ENCODE measurements at regions not wholly inside any gene's neighbourhood (a gene's known extent, or its start where the extent isn't known, plus 50 kb on each side); places are given as distances from the start of the nearest gene placed in this dataset.

DNA sequence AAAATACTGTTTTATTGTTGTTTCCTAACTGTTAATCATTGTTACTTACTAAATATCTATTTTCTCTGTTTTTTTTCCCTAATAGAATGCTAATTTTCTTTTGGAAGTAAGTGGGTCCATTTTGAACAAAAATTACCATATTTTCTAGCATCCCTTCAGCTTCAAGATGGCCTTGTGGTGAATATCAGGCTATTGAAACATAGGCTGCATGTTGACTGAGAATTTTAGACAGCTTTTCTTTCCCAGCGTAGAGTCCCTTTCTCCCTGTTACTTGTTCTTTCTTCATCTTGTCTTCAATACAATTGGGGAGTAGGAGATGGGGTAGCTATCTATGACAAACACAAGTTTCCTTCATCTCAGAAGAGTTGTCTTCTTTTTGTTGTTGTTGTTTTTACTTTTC is 397.0 kb downstream of the DOK5 start:
- Histone ChIP-seq H3K27ac (replicated peaks in 1 of 4) (no peak overlapping the region), H3K27me3 (no peaks in the 10 kb centered on the region), H3K36me3 (no peaks in the 10 kb centered on the region), H3K4me3 (no peak overlapping the region), H3K4me1 (no peaks in the 10 kb centered on the region), H3K9me3 (no peaks in the 10 kb centered on the region)
- DNase-seq (ENCODE audit: extremely low spot score): no peak
- WGBS: 91% methylated on average over 1 of the region's 1 CpG
- no peak for TF ChIP-seq POLR2AphosphoS5 (IDR thresholded peaks at IDR 0.05)
- no peak for TF ChIP-seq EP300 (IDR thresholded peaks at IDR 0.05)
- TF ChIP-seq POLR2A (IDR thresholded peaks at IDR 0.05; ENCODE audit: low read depth): no peak
- TF ChIP-seq, protein P1, sequence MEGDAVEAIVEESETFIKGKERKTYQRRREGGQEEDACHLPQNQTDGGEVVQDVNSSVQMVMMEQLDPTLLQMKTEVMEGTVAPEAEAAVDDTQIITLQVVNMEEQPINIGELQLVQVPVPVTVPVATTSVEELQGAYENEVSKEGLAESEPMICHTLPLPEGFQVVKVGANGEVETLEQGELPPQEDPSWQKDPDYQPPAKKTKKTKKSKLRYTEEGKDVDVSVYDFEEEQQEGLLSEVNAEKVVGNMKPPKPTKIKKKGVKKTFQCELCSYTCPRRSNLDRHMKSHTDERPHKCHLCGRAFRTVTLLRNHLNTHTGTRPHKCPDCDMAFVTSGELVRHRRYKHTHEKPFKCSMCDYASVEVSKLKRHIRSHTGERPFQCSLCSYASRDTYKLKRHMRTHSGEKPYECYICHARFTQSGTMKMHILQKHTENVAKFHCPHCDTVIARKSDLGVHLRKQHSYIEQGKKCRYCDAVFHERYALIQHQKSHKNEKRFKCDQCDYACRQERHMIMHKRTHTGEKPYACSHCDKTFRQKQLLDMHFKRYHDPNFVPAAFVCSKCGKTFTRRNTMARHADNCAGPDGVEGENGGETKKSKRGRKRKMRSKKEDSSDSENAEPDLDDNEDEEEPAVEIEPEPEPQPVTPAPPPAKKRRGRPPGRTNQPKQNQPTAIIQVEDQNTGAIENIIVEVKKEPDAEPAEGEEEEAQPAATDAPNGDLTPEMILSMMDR (IDR thresholded peaks at IDR 0.05): no peak
- intact Hi-C loops (cut with DNase I): no loop called here

DNA sequence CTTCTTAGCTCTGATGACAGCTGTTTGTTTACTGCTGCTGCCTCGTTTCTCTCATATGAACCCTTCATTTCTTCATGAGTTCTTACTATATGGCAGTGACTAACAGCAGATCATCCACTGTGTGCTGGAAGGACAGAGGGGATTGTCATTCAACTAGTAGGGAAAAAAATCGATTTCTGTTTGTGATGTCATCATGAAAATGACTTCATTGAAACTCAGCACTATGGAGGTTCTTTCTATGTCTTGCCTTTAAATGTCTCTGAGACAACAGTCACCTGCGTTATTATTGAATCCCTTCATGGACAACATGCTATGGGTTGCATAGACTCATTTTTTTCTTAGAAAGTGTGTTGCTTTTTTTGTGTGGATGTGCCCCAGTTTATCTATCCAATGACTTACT is 394.4 kb downstream of the DOK5 start:
- Histone ChIP-seq H3K4me1 (no peaks in the 10 kb centered on the region), H3K4me3 (no peak overlapping the region), H3K36me3 (no peaks in the 10 kb centered on the region), H3K27ac (replicated peaks in 1 of 4) (no peak overlapping the region), H3K27me3 (no peaks in the 10 kb centered on the region), H3K9me3 (no peaks in the 10 kb centered on the region)
- TF ChIP-seq, protein P1 (IDR thresholded peaks at IDR 0.05): no peak
- TF ChIP-seq EP300 (IDR thresholded peaks at IDR 0.05): no peak
- no peak for TF ChIP-seq POLR2AphosphoS5 (IDR thresholded peaks at IDR 0.05)
- no peak for TF ChIP-seq POLR2A (IDR thresholded peaks at IDR 0.05; ENCODE audit: low read depth)
- intact Hi-C loops (cut with DNase I): no loop called here
- DNase-seq (ENCODE audit: extremely low spot score): no peak
- whole genome bisulfite sequencing: 70% methylated on average over 3 of the region's 3 CpGs

DNA sequence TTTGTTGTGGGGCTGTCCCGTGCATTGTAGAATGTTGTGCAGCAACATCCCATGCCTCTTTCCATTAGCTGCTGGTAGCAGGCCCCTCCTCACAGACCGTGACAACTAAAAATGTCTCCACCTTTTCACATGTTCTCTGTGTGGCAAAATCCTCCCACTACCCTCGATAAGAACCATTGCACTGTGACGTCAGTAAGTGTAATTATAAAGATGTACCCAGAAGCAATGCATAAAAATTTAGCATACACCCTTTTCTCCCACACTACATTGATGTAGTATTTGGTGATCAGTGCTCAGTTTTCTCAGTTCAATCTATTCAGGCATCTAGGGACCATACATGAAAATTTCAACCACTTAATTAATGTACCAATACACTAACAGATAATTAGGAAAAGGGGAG is 389.9 kb downstream of the DOK5 start:
- Histone ChIP-seq H3K4me1 (no peaks in the 10 kb centered on the region), H3K27me3 (no peaks in the 10 kb centered on the region), H3K27ac (replicated peaks in 1 of 4) (no peak overlapping the region), H3K4me3 (no peak overlapping the region), H3K36me3 (no peaks in the 10 kb centered on the region), H3K9me3 (no peaks in the 10 kb centered on the region)
- TF ChIP-seq, protein P1 (IDR thresholded peaks at IDR 0.05): no peak
- no peak for TF ChIP-seq EP300 (IDR thresholded peaks at IDR 0.05)
- TF ChIP-seq POLR2AphosphoS5 (IDR thresholded peaks at IDR 0.05): no peak
- TF ChIP-seq POLR2A (IDR thresholded peaks at IDR 0.05; ENCODE audit: low read depth): no peak
- DNase-seq (ENCODE audit: extremely low spot score): no peak
- intact Hi-C loops (cut with DNase I): no loop called here
- WGBS: 81% methylated on average over 4 of the region's 4 CpGs

DNA sequence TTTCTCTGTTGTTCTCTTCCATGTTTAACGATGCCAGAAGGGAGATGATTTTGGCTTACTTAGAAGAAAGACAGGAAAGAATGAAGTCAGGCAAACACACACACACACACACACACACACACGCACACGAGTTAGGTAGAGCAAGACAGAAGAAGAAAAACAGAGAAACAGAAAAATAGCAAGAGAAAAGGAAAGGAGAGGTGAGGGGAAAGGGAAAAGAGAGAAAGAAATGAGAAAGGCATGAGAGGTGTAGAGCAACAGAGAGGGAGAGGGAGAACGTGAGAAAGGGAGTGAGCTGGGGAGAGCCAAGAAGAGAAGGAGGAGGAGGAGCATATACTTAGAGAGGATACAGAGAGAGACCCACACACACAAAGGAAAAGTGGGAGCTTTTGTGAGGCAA is 385.3 kb downstream of the DOK5 start:
- H3K36me3 ChIP-seq: no peaks in the 10 kb centered on the region
- H3K4me3 ChIP-seq: no peak overlapping the region
- 49% methylated on average over 4 of the region's 4 CpGs for WGBS
- H3K27ac ChIP-seq (replicated peaks in 1 of 4): no peak overlapping the region
- no peak for DNase-seq (ENCODE audit: extremely low spot score)
- no peaks in the 10 kb centered on the region for H3K9me3 ChIP-seq
- no peaks in the 10 kb centered on the region for H3K27me3 ChIP-seq
- H3K4me1 ChIP-seq: no peaks in the 10 kb centered on the region
- TF ChIP-seq, protein P1 (IDR thresholded peaks at IDR 0.05): no peak
- TF ChIP-seq EP300 (IDR thresholded peaks at IDR 0.05): no peak
- TF ChIP-seq POLR2A (IDR thresholded peaks at IDR 0.05; ENCODE audit: low read depth): no peak
- TF ChIP-seq POLR2AphosphoS5 (IDR thresholded peaks at IDR 0.05): no peak
- intact Hi-C loops (cut with DNase I): no loop called here

DNA sequence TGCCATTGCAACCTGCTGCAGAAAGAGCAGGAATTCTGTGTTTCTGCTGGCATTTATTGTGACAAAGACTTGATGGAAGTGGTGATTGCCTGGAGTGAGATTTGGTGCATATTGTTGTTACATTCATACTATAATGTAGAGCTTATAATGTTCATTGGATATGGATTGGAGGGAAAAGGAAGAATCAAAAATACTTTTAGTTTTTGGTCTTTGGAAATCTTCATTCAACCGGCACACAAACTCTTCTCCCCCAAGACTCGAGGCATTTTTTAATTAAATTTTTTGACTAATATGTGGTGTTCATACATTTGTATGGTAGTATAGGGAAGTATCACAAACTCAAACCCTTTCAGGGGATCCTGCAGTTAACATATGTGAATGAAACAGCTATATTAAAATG is 380.8 kb downstream of the DOK5 start:
- 91% methylated on average over 2 of the region's 2 CpGs for WGBS
- no peaks in the 10 kb centered on the region for H3K4me1 ChIP-seq
- DNase-seq (ENCODE audit: extremely low spot score): no peak
- intact Hi-C loops (cut with DNase I): no loop called here
- no peaks in the 10 kb centered on the region for H3K9me3 ChIP-seq
- no peak for TF ChIP-seq POLR2AphosphoS5 (IDR thresholded peaks at IDR 0.05)
- H3K4me3 ChIP-seq: no peak overlapping the region
- H3K27ac ChIP-seq (replicated peaks in 1 of 4): no peak overlapping the region
- no peaks in the 10 kb centered on the region for H3K36me3 ChIP-seq
- H3K27me3 ChIP-seq: no peaks in the 10 kb centered on the region

Data from esophagus muscularis mucosa (tissue), 4 donors.